ENCODE measurements at regions not wholly inside any gene's neighbourhood (a gene's known extent, or its start where the extent isn't known, plus 50 kb on each side); places are given as distances from the start of the nearest gene placed in this dataset.

GRCh38 chr4:18535948-18536347, 514.4 kb upstream of the LCORL start:
- Mint-ChIP-seq H3K27ac (ENCODE audit: unreplicated experiment) (no peak overlapping the region), H3K4me3 (ENCODE audit: unreplicated experiment) (no peak overlapping the region), H3K36me3 (ENCODE audit: insufficient read depth, unreplicated experiment) (no peaks in the 10 kb centered on the region), H3K9me3 (ENCODE audit: unreplicated experiment) (no peaks in the 10 kb centered on the region), H3K27me3 (ENCODE audit: insufficient read depth, unreplicated experiment) (peaks cover 4% of the 10 kb centered on the region), H3K4me1 (ENCODE audit: low read depth, unreplicated experiment) (peaks cover 5% of the 10 kb centered on the region)
- H3K27me3 ChIP-seq (replicated peaks; ENCODE audit: control insufficient read depth, insufficient read depth, low read length) = no peaks in the 10 kb centered on the region
- no TSS peak for BruUV-seq (replicated peaks)
- CTCF ChIA-PET = no interaction called here
- POLR2A ChIA-PET = no interaction called here
- no peak for DNase-seq
- no peaks in the 10 kb centered on the region for H3K9me3 ChIP-seq
- TF ChIP-seq CTCF (IDR thresholded peaks at IDR 0.05; ENCODE audit: insufficient read depth in 1 of 2, low read depth in 1 of 2, low read length in 1 of 2, severe bottlenecking in 1 of 2, unreplicated experiment in 1 of 2) = no peak
- no peaks in the 10 kb centered on the region for H3K36me3 ChIP-seq (ENCODE audit: control insufficient read depth, insufficient read depth, low read length)
- H3K4me1 ChIP-seq = no peaks in the 10 kb centered on the region
- no peak overlapping the region for H3K4me3 ChIP-seq (ENCODE audit: low read depth, low read length)
- intact Hi-C loops (cut with micrococcal nuclease; ENCODE audit: unreplicated experiment) = loop anchor here (2.0 kb wide), 1 partner anchor 57 kb away; no protein-coding TSS in a partner anchor

- DNase-seq = no peak
- Mint-ChIP-seq H3K4me3 (ENCODE audit: unreplicated experiment) (no peak overlapping the region), H3K27me3 (ENCODE audit: insufficient read depth, unreplicated experiment) (peaks cover 4% of the 10 kb centered on the region), H3K36me3 (ENCODE audit: insufficient read depth, unreplicated experiment) (no peaks in the 10 kb centered on the region), H3K9me3 (ENCODE audit: unreplicated experiment) (no peaks in the 10 kb centered on the region), H3K4me1 (ENCODE audit: low read depth, unreplicated experiment) (peaks cover 5% of the 10 kb centered on the region), H3K27ac (ENCODE audit: unreplicated experiment) (no peak overlapping the region)
- H3K4me1 ChIP-seq = no peaks in the 10 kb centered on the region
- H3K27me3 ChIP-seq (replicated peaks; ENCODE audit: control insufficient read depth, insufficient read depth, low read length) = no peaks in the 10 kb centered on the region
- CTCF ChIA-PET = no interaction called here
- H3K9me3 ChIP-seq = no peaks in the 10 kb centered on the region
- no peaks in the 10 kb centered on the region for H3K36me3 ChIP-seq (ENCODE audit: control insufficient read depth, insufficient read depth, low read length)
- no TSS peak for BruUV-seq (replicated peaks)
- TF ChIP-seq CTCF (IDR thresholded peaks at IDR 0.05; ENCODE audit: insufficient read depth in 1 of 2, low read depth in 1 of 2, low read length in 1 of 2, severe bottlenecking in 1 of 2, unreplicated experiment in 1 of 2) = no peak
- POLR2A ChIA-PET = no interaction called here
- H3K4me3 ChIP-seq (ENCODE audit: low read depth, low read length) = no peak overlapping the region
- intact Hi-C loops (cut with micrococcal nuclease; ENCODE audit: unreplicated experiment) = no loop called here
These were observed 511.8 kb upstream of the LCORL start for GRCh38 chr4:18533262-18533775.

- Mint-ChIP-seq H3K4me1 (ENCODE audit: low read depth, unreplicated experiment) (peaks cover 5% of the 10 kb centered on the region), H3K4me3 (ENCODE audit: unreplicated experiment) (no peak overlapping the region), H3K36me3 (ENCODE audit: insufficient read depth, unreplicated experiment) (no peaks in the 10 kb centered on the region), H3K27ac (ENCODE audit: unreplicated experiment) (no peak overlapping the region), H3K9me3 (ENCODE audit: unreplicated experiment) (no peaks in the 10 kb centered on the region), H3K27me3 (ENCODE audit: insufficient read depth, unreplicated experiment) (peaks cover 4% of the 10 kb centered on the region)
- no peak overlapping the region for H3K4me3 ChIP-seq (ENCODE audit: low read depth, low read length)
- no peaks in the 10 kb centered on the region for H3K9me3 ChIP-seq
- H3K36me3 ChIP-seq (ENCODE audit: control insufficient read depth, insufficient read depth, low read length) = no peaks in the 10 kb centered on the region
- no peak for DNase-seq
- ChIA-PET CTCF (no interaction called here), POLR2A (no interaction called here)
- H3K27me3 ChIP-seq (replicated peaks; ENCODE audit: control insufficient read depth, insufficient read depth, low read length) = no peaks in the 10 kb centered on the region
- no peak for TF ChIP-seq CTCF (IDR thresholded peaks at IDR 0.05; ENCODE audit: insufficient read depth in 1 of 2, low read depth in 1 of 2, low read length in 1 of 2, severe bottlenecking in 1 of 2, unreplicated experiment in 1 of 2)
- intact Hi-C loops (cut with micrococcal nuclease; ENCODE audit: unreplicated experiment) = no loop called here
- no peaks in the 10 kb centered on the region for H3K4me1 ChIP-seq
- no TSS peak for BruUV-seq (replicated peaks)
These were observed 510.2 kb upstream of the LCORL start for GRCh38 chr4:18531731-18532130.

Measured in Caco-2 (cell line).